ENCODE measurements at regions not wholly inside any gene's neighbourhood (a gene's known extent, or its start where the extent isn't known, plus 50 kb on each side); places are given as distances from the start of the nearest gene placed in this dataset.

GRCh38 chrX:88526385-88526784 lies 220.6 kb upstream of the CPXCR1 start:
- H2BK120ac ChIP-seq (replicated peaks; ENCODE audit: low read depth, low read length): no peak overlapping the region
- no peak overlapping the region for H2BK15ac ChIP-seq (ENCODE audit: low read length)
- H2AFZ ChIP-seq (ENCODE audit: low read length): no peak overlapping the region
- H4K5ac ChIP-seq (ENCODE audit: insufficient read length, low read depth, low read length): no peak overlapping the region
- H3K14ac ChIP-seq (ENCODE audit: insufficient read length): no peak overlapping the region
- no peak overlapping the region for H2BK5ac ChIP-seq (ENCODE audit: low read depth, low read length)
- no peak overlapping the region for H3K4me2 ChIP-seq (ENCODE audit: insufficient read depth in 1 of 2, low read depth in 2 of 2, low read length in 2 of 2)
- TF ChIP-seq TAF1 (IDR thresholded peaks at IDR 0.05; ENCODE audit: low read depth, low read length): no peak
- no peak for TF ChIP-seq TCF12 (IDR thresholded peaks at IDR 0.05; ENCODE audit: low read depth, low read length)
- no peak for TF ChIP-seq KDM1A (IDR thresholded peaks at IDR 0.05; ENCODE audit: borderline replicate concordance, low read length)
- no peak for TF ChIP-seq SRF (IDR thresholded peaks at IDR 0.05; ENCODE audit: low read depth, low read length)
- TF ChIP-seq SP1 (IDR thresholded peaks at IDR 0.05; ENCODE audit: low read depth, low read length): no peak
- no peak for TF ChIP-seq MAX (IDR thresholded peaks at IDR 0.05)
- no peak for TF ChIP-seq YY1 (IDR thresholded peaks at IDR 0.05; ENCODE audit: low read depth, low read length)
- TF ChIP-seq RNF2 (IDR thresholded peaks at IDR 0.05; ENCODE audit: borderline replicate concordance, low read depth, low read length, missing control alignments, poor library complexity, severe bottlenecking): no peak
- TF ChIP-seq HDAC2 (IDR thresholded peaks at IDR 0.05; ENCODE audit: borderline replicate concordance in 1 of 2, low read depth in 2 of 2, low read length in 2 of 2): no peak
- ChIA-PET CTCF (ENCODE audit: partially characterized antibody) (interaction anchor here (1.0 kb wide), 1 partner anchor 327 kb away, joined by 3 read pairs; no protein-coding TSS in a partner anchor), POLR2A (ENCODE audit: partially characterized antibody) (no interaction called here)
- H4K8ac ChIP-seq (ENCODE audit: extremely low read depth, insufficient read depth, low read length): no peak overlapping the region
- H3K9me3 ChIP-seq (ENCODE audit: insufficient read depth in 2 of 2, low read depth in 1 of 2, low read length in 1 of 2): no peaks in the 10 kb centered on the region
- H2BK12ac ChIP-seq (ENCODE audit: low read depth, low read length): no peak overlapping the region
- H3K36me3 ChIP-seq (ENCODE audit: control insufficient read depth in 2 of 4, insufficient read depth in 4 of 4, low read length in 3 of 4): no peaks in the 10 kb centered on the region
- FAIRE-seq (no peak), DNase-seq (ENCODE audit: low read depth in 1 of 2, low spot score in 2 of 2) (no peak)
- H3K4me3 ChIP-seq (ENCODE audit: extremely low read depth in 1 of 4, insufficient read depth in 2 of 4, low read depth in 3 of 4, low read length in 4 of 4): no peak overlapping the region
- 100% methylated on average over 1 of the region's 1 CpG; no CpG with 5 or more reads in 1 of the 2 experiments for WGBS, 2 experiments (ENCODE audit: extremely low coverage in 1 of 2, insufficient coverage in 1 of 2, insufficient read length in 1 of 2, insufficient replicate concordance in 2 of 2, low coverage in 1 of 2, low lambda C conversion rate in 2 of 2, missing lambda C conversion rate in 1 of 2)
- H3K4ac ChIP-seq (replicated peaks; ENCODE audit: insufficient read length, low read depth, low read length): no peak overlapping the region
- no peak overlapping the region for H3K23ac ChIP-seq (ENCODE audit: insufficient read length)
- H3K4me1 ChIP-seq (replicated peaks in 1 of 4; ENCODE audit: control insufficient read depth in 3 of 4, insufficient read depth in 4 of 4, low read length in 3 of 4): no peaks in the 10 kb centered on the region
- H4K91ac ChIP-seq (replicated peaks; ENCODE audit: insufficient read length, low read length): no peak overlapping the region
- no peak overlapping the region for H2AK5ac ChIP-seq (ENCODE audit: low read depth, low read length)
- no peak overlapping the region for H3K18ac ChIP-seq (ENCODE audit: extremely low read depth, low read length)
- no peaks in the 10 kb centered on the region for H4K20me1 ChIP-seq (replicated peaks in 1 of 2; ENCODE audit: control insufficient read depth in 1 of 2, insufficient read depth in 2 of 2, low read length in 2 of 2)
- no peak overlapping the region for H2BK20ac ChIP-seq (ENCODE audit: low read length)
- H3K56ac ChIP-seq (replicated peaks; ENCODE audit: insufficient read length, low read depth, low read length): no peak overlapping the region
- H3K79me1 ChIP-seq (ENCODE audit: low read depth, low read length): no peaks in the 10 kb centered on the region
- no peaks in the 10 kb centered on the region for H3K79me2 ChIP-seq (ENCODE audit: control insufficient read depth in 1 of 2, insufficient read depth in 2 of 2, low read length in 2 of 2)
- H3K27ac ChIP-seq (ENCODE audit: low read depth, low read length): no peak overlapping the region
- no peak overlapping the region for H3K9ac ChIP-seq (replicated peaks in 1 of 4; ENCODE audit: extremely low read depth in 1 of 4, low read depth in 3 of 4, low read length in 3 of 4)
- H3K27me3 ChIP-seq (replicated peaks in 1 of 4; ENCODE audit: control insufficient read depth in 3 of 4, extremely low read depth in 1 of 4, insufficient read depth in 3 of 4, low read length in 3 of 4): no peaks in the 10 kb centered on the region
- no peaks in the 10 kb centered on the region for H3K23me2 ChIP-seq (ENCODE audit: low read depth, low read length)
